HG02763 (cell line): ENCODE measurements at regions not wholly inside any gene's neighbourhood (a gene's known extent, or its start where the extent isn't known, plus 50 kb on each side); places are given as distances from the start of the nearest gene placed in this dataset.
A peak's percentile ranks its signal among the peaks of the same experiment; 100 is the strongest.
"Not testable (repeated sequence)": the region's sequence is repeated elsewhere in the genome, so short reads cannot be mapped to it uniquely, and the experiment has no call there.

Experiments
- ATAC-seq: cut with Tn5 transposase; IDR thresholded peaks from one replicate; pipeline ENCODE4 v1.9.1; 2021; ENCODE audit warnings: mild to moderate bottlenecking, moderate library complexity; ENCODE audit not compliant: unreplicated experiment

GRCh38 chr15:22238959-22239805 is 158.9 kb downstream of the OR4M2 start:
- ATAC-seq: not testable (repeated sequence)

DNA sequence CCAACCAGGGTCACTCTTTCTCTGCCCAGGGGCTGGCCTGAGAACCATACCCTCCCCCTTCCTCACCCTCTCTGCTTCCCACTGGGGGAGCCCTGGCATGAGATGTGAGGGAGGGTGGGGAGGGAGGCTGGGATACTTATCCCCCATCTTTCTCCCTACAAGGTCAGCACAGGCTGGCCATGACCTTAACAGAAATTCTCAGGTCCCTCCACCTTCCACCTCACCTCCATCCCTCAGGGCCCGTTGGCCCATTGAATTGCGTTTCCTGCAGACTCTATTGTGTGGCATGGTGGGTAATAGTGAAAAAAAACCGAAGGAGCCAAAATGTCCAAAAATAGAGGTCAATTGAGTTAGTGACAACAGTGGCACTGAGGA is 159.5 kb downstream of the OR4M2 start:
- no peak for ATAC-seq

GRCh38 chr15:22240403-22240802 is 160.1 kb downstream of the OR4M2 start:
- no peak for ATAC-seq

GRCh38 chr15:22240986-22241385 is 160.7 kb downstream of the OR4M2 start:
- no peak for ATAC-seq

DNA sequence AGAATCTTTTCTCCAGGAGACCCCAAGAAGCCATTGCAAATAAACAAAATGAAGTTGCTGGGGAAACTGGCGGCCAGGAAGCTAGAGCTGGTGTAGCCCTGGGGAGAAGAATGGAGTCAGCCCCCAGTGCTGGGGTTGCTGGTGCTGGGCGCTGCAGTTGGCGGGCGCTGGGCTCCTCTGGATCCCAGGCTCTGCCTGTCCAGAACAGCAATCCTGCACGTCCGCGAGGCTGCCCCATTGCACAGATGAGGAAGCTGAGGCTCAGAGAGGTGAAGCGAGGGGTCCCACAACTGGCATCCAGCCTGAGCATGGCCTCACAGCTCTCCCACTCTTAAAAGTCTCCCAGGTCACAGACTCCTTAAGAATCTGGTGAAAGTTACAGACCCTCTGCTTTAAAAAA is 161.1 kb downstream of the OR4M2 start:
- ATAC-seq: no peak

DNA sequence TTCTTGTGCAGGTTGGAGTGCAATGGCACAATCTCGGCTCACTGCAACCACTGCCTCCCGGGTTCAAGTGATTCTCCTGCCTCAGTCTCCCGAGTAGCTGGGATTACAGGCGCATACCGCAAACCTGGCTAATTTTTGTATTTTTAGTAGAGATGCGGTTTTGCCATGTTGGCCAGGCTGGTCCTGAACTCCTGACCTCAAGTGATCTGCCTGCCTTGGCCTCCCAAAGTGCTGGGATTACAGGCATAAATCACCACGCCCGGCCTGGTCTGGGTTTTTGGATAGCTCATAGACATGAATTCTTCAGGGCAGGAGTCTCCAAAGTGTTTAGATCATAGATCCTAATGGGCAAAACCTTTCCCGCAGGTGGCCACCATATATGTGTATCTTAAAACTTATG is 162.0 kb downstream of the OR4M2 start:
- not testable (repeated sequence) for ATAC-seq

DNA sequence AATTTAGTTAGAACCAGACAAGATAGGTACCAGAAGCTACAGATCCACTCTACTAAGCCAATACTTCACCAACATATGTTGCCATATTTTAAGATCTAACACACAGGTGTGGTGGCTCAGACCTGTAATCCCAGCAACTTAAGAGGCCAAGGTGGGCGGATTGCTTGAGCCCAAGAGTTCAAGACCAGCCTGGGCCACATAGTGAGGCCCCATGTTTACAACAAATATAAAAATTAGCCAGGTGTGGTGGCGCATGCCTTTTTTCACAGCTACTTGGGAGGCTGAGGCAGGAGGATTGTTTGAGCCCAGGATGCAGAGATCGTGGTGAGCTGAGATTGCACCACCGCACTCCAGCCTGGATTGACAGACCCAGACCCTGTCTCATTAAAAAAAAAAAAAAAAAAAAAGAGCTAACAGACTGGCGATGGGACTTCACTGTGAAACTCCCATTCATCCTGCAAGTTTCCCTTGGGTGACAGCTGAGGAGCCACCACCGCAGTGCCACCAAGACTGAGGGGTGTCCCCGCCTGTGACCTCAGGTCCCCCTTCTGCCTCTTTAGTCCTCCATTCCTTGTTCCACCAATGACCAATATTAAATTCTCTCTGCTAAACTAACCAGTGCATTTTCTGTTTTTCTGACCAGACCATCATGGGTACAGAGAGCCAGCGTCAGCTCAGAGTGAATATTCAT is 163.3 kb downstream of the OR4M2 start:
- no peak for ATAC-seq

DNA sequence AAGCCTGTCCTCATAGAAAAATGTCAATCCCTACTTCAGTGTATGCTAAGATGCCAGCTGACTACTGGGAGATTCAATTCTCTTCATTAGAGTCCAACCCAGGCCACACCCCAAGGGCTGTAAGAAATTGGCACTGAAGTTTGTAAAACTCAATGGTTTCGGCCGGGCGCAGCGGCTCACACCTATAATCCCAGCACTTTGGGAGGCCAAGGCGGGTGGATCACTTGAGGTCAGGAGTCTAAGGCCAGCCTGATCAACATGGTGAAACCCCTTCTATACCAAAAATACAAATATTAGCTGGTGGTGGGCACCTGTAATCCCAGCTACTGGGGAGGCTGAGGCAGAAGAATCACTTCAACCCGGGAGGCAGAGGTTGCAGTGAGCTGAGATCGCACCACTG is 169.2 kb downstream of the OR4M2 start:
- ATAC-seq: not testable (repeated sequence)

- ATAC-seq: not testable (repeated sequence)
These were observed 170.4 kb downstream of the OR4M2 start for GRCh38 chr15:22250501-22251290.

GRCh38 chr15:22251422-22251821 is 171.1 kb downstream of the OR4M2 start:
- no peak for ATAC-seq

GRCh38 chr15:22252047-22252446 is 171.7 kb downstream of the OR4M2 start:
- not testable (repeated sequence) for ATAC-seq

DNA sequence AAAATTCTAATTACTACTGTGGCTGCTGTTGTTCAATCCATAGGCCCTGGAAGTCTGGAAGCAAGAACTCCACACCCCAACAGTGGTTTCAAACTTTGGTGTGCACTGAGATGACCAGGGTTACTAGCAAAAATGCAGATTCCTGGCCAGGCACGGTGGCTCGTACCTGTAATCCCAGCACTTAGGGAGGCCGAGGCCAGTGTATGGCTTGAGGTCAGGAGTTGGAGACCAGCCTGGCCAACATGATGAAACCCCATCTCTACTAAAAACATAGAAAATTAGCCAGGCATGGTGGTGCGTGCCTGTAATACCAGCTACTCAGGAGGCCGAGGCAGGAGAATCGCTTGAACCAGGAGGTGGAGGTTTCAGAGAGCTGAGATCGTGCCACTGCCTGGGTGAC is 172.2 kb downstream of the OR4M2 start:
- ATAC-seq: not testable (repeated sequence)

- ATAC-seq: not testable (repeated sequence)
These were observed 172.8 kb downstream of the OR4M2 start for GRCh38 chr15:22253002-22253675.

DNA sequence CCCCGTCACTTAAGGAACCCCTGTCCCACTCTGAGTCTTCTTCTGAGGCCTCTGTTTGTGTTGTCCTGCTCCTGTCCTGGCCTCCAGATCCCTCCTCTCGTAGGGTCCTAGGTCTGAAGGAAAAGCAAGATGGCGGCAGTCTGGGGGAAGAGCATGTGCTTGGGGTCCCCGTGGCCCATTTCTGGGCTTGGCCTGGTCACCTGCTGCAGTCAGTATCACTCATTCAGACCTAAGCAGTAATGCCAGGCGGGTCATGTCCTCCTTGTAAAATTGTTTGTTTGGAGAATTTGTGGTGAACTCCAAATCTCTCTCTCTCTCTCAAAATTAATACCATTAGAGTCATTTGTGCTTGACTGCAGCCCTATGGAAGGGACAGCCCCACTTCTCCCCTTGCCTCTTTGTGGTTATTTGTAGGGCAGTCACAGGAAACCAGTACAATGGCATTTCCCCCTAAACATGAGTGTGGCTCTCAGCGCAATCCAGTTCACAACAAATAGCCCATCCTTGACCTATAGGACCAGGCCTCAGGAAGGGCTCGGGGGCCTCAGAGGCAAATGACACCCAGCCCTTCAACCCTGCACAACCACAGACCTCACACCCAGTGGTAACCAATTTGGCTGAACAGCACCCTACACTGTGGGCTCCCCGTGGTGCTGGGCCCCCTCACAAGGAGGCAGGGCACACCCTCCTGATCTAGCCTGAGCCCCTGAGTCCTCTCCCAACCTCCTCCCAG is 173.5 kb downstream of the OR4M2 start:
- ATAC-seq: peak; percentile 58

DNA sequence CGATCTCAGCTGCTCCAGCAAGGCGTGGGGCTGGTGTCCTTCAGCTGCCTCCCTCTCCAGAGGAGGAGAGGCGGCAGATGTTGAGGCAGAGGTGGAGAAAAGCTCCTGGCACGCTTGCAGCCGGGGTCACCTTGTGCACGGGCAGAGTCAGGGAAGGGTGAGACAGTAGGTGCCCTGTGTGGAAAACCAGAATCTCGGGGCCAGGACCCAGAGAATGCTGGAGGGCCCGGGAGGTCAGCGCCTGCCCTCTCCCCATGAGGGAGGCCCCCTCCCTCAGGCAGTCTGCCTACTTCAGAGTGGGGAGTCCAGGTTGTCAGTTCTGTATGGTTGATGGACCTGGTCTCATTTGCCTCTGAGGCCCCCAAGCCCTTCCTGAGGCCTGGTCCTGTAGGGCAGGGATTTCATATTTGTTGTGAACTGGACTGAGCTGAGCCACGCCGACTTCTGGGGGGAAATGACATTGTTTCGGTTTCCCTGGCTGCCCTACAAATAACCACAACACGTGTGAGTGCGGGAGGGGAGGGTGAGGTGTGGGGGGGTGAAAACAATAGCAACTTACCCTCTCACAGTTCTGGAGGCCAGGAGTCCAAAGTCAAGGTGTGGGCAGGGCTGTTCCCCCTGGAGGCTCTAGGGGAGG is 174.2 kb downstream of the OR4M2 start:
- ATAC-seq: peak; percentile 31

DNA sequence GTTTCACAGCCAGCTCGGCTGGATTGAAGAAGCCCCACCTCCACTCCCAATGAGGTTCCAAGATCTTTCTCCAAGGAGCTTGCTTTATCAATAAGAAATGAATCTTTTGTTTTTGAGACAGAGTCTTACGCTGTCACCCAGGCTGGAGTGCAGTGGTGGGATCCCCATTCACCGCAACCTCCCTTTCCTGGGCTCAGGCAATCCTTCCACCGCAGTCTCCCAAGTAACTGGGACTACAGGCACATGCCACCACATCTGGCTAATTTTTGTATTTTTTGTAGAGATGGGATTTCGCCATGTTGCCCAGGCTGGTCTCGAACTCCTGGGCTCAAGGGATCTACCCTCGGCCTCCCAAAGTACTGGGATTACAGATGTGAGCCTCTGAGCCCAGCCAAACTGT is 175.3 kb downstream of the OR4M2 start:
- not testable (repeated sequence) for ATAC-seq

GRCh38 chr15:22256389-22257046 is 176.2 kb downstream of the OR4M2 start:
- ATAC-seq: not testable (repeated sequence)

- ATAC-seq: no peak
These were observed 177.0 kb downstream of the OR4M2 start for GRCh38 chr15:22257047-22258008.
